PC-9 (cell line): ENCODE measurements at regions not wholly inside any gene's neighbourhood (a gene's known extent, or its start where the extent isn't known, plus 50 kb on each side); places are given as distances from the start of the nearest gene placed in this dataset.
"Not testable (repeated sequence)": the region's sequence is repeated elsewhere in the genome, so short reads cannot be mapped to it uniquely, and the experiment has no call there.

Experiments used
- BruUV-seq: library from RNA; stranded (reverse); fragments of 400-500 nt; replicated peaks from 2 replicates; lab custom pipeline; 2021; lab: Mats Ljungman, UMichigan
- CTCF ChIA-PET: fragments of 300-600 bp; sonication (Branson Sonifier 250); formaldehyde crosslinking; loops from one replicate; lab custom pipeline; 2022; ENCODE audit warnings: antibody characterized with exemption; lab: Charles Lee
- POLR2A ChIA-PET: fragments of 300-600 bp; sonication (Branson Sonifier 250); formaldehyde crosslinking; loops from one replicate; lab custom pipeline; 2022; ENCODE audit warnings: antibody characterized with exemption; ENCODE audit not compliant: unreplicated experiment; lab: Charles Lee
- DNase-seq, 2 experiments: peaks; one replicate each; pipeline versions ENCODE4 v3.0.0 to v3.0.0-alpha.2; 2015 to 2022; ENCODE audit warnings: mixed read lengths in 1 of 2
- H2AFZ ChIP-seq: fragments of 200-600 bp; sonication (generic); 2 replicates; pipeline ENCODE4 v1.8.1; 2017; ENCODE audit warnings: antibody characterized with exemption
- H3F3A ChIP-seq: fragments of 200-600 bp; sonication (generic); 2 replicates; pipeline ENCODE4 v1.8.1; 2017; ENCODE audit warnings: antibody characterized with exemption, mild to moderate bottlenecking, low read depth; ENCODE audit not compliant: insufficient read depth
- H3K27ac ChIP-seq: fragments of 200-600 bp; sonication (generic); 2 replicates; pipeline ENCODE4 v1.6.1; 2016; ENCODE audit warnings: mixed run types
- H3K27me3 ChIP-seq: fragments of 200-600 bp; sonication (generic); 2 replicates; pipeline ENCODE4 v1.6.1; 2016; ENCODE audit warnings: low read depth, mixed run types; ENCODE audit not compliant: insufficient read depth
- H3K36me3 ChIP-seq: fragments of 200-600 bp; sonication (generic); 2 replicates; pipeline ENCODE4 v1.6.1; 2016; ENCODE audit warnings: low read depth, mixed run types
- H3K4me1 ChIP-seq: fragments of 200-600 bp; sonication (generic); replicated peaks from 2 replicates; pipeline ENCODE4 v1.6.1; 2016; ENCODE audit warnings: mixed run types; ENCODE audit not compliant: insufficient read depth
- H3K4me2 ChIP-seq: fragments of 200-600 bp; sonication (generic); 2 replicates; pipeline ENCODE4 v1.6.1; 2017; ENCODE audit warnings: mixed run types
- H3K4me3 ChIP-seq: fragments of 200-600 bp; sonication (generic); 2 replicates; pipeline ENCODE4 v1.6.1; 2016; ENCODE audit warnings: mixed run types
- H3K79me2 ChIP-seq: fragments of 200-600 bp; sonication (generic); 2 replicates; pipeline ENCODE4 v1.6.1; 2017; ENCODE audit warnings: low read depth, mixed run types
- H3K9me2 ChIP-seq: fragments of 200-600 bp; sonication (generic); 2 replicates; pipeline ENCODE4 v1.8.1; 2017; ENCODE audit warnings: mild to moderate bottlenecking; ENCODE audit not compliant: insufficient read depth
- H3K9me3 ChIP-seq: fragments of 200-600 bp; sonication (generic); 2 replicates; pipeline ENCODE4 v1.8.1; 2016; ENCODE audit warnings: low read depth; ENCODE audit not compliant: insufficient read depth
- H4K20me1 ChIP-seq: fragments of 200-600 bp; sonication (generic); 2 replicates; pipeline ENCODE4 v1.8.1; 2017; ENCODE audit not compliant: insufficient read depth
- EZH2 ChIP-seq: fragments of 200-600 bp; sonication (generic); IDR thresholded peaks from 2 replicates; pipeline ENCODE4 v1.8.0; 2017; ENCODE audit warnings: antibody characterized with exemption, low read depth
- intact Hi-C: fragments of 100-400 bp; cut with micrococcal nuclease; formaldehyde crosslinking; loops from one replicate; pipeline ENCODE4 v1.10.0; 2022; ENCODE audit not compliant: unreplicated experiment
- TF ChIP-seq, protein P1 (sequence below): fragments of 200-600 bp; sonication (generic); conservative IDR thresholded peaks from 2 replicates; pipeline ENCODE4 v1.6.1; 2017; ENCODE audit warnings: mixed run types, antibody characterized with exemption, mild to moderate bottlenecking, moderate library complexity

DNA sequence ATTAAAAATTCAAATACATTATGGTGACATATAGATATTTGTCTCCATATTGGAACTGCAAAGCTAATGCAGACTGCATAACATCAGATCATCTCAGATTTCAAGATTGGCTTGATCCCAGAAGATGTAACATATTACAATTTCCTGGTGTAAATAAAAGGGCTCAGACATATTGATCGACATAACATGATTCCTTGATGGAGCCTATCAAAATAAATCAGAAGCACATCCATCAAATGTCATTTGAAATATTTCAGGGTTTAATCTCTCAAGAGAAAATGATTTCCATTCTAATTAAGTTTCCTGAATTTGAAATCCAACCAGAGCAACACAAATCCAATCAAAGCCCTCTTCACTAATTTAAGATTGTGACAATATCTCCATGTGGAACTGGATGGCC, 75.1 kb upstream of the UNC13C start:
- BruUV-seq: no TSS peak
- no peaks in the 10 kb centered on the region for H4K20me1 ChIP-seq
- H3K4me1 ChIP-seq: no peaks in the 10 kb centered on the region
- no peak overlapping the region for H3K4me3 ChIP-seq
- no peaks in the 10 kb centered on the region for H3K36me3 ChIP-seq
- ChIA-PET POLR2A (no interaction called here), CTCF (no interaction called here)
- H3K9me2 ChIP-seq: no peaks in the 10 kb centered on the region
- no peaks in the 10 kb centered on the region for H3F3A ChIP-seq
- H3K27me3 ChIP-seq: no peaks in the 10 kb centered on the region
- no peaks in the 10 kb centered on the region for H3K9me3 ChIP-seq
- H2AFZ ChIP-seq: no peak overlapping the region
- no peak for DNase-seq
- intact Hi-C loops: no loop called here
- TF ChIP-seq, protein P1, sequence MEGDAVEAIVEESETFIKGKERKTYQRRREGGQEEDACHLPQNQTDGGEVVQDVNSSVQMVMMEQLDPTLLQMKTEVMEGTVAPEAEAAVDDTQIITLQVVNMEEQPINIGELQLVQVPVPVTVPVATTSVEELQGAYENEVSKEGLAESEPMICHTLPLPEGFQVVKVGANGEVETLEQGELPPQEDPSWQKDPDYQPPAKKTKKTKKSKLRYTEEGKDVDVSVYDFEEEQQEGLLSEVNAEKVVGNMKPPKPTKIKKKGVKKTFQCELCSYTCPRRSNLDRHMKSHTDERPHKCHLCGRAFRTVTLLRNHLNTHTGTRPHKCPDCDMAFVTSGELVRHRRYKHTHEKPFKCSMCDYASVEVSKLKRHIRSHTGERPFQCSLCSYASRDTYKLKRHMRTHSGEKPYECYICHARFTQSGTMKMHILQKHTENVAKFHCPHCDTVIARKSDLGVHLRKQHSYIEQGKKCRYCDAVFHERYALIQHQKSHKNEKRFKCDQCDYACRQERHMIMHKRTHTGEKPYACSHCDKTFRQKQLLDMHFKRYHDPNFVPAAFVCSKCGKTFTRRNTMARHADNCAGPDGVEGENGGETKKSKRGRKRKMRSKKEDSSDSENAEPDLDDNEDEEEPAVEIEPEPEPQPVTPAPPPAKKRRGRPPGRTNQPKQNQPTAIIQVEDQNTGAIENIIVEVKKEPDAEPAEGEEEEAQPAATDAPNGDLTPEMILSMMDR: no peak
- no peak for TF ChIP-seq EZH2
- no peaks in the 10 kb centered on the region for H3K79me2 ChIP-seq
- no peak overlapping the region for H3K27ac ChIP-seq
- no peak overlapping the region for H3K4me2 ChIP-seq

DNA sequence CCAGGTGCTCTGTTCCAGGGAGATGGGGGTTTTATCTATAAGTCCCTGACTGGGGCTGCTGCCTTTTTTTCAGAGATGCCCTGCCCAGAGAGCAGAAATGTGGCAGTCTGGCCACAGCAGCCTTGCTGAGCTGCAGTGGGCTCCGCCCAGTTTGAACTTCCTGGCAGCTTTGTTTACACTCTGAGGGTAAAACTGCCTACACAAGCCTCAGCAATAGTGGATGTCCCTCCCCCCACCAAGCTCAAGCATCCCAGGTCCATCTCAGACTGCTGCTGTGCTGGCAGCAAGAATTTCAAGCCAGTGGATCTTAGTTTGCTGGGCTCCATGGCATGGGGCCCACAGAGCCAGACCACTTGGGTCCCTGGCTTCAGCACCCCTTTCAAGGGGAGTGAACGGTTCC, 84.8 kb upstream of the UNC13C start:
- H3K79me2 ChIP-seq, DNase-seq, H3K9me2 ChIP-seq, H3K4me3 ChIP-seq, H3K9me3 ChIP-seq, CTCF ChIA-PET, POLR2A ChIA-PET, H3K4me1 ChIP-seq, H4K20me1 ChIP-seq, H3K4me2 ChIP-seq, H3K27me3 ChIP-seq, H3K27ac ChIP-seq, H2AFZ ChIP-seq, BruUV-seq, H3K36me3 ChIP-seq, H3F3A ChIP-seq: not testable (repeated sequence)
- intact Hi-C loops: loop anchor here (5.0 kb wide), 1 partner anchor 1274 kb away; no protein-coding TSS in a partner anchor

DNA sequence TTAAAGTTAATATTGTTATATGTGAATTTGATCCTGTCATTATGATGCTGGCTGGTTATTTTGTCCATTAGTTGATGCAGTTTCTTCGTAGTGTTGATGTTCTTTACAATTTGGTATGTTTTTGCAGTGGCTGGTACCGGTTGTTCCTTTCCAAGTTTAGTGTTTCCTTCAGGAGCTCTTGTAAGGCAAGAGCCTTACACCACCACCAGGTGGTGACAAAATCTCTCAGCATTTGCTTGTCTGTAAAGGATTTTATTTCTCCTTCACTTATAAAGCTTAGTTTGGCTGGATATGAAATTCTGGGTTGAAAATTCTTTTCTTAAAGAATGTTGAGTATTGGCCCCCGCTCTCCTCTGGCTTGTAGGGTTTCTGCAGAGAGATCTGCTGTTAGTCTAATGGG, 86.4 kb upstream of the UNC13C start:
- H3K27me3 ChIP-seq, H3K9me2 ChIP-seq, BruUV-seq, H3K36me3 ChIP-seq, H4K20me1 ChIP-seq, H3K79me2 ChIP-seq, H3K4me2 ChIP-seq, H3K4me1 ChIP-seq, H3K27ac ChIP-seq, H3F3A ChIP-seq, H2AFZ ChIP-seq, H3K9me3 ChIP-seq, H3K4me3 ChIP-seq: not testable (repeated sequence)
- DNase-seq: peak in 1 of 2 experiments; percentile 1
- TF ChIP-seq, protein P1: peak; percentile 40; the same call in 1 of the 2 replicates
- ChIA-PET CTCF (interaction anchor here (0.8 to 1.0 kb wide), 2 partner anchors 1216 to 1277 kb away, joined by 3 to 5 read pairs; no protein-coding TSS in a partner anchor), POLR2A (interaction anchor here (0.5 kb wide), 1 partner anchor 9 kb away, joined by 5 read pairs; no protein-coding TSS in a partner anchor)
- intact Hi-C loops: loop anchor here (5.0 kb wide), 1 partner anchor 1275 kb away; no protein-coding TSS in a partner anchor

DNA sequence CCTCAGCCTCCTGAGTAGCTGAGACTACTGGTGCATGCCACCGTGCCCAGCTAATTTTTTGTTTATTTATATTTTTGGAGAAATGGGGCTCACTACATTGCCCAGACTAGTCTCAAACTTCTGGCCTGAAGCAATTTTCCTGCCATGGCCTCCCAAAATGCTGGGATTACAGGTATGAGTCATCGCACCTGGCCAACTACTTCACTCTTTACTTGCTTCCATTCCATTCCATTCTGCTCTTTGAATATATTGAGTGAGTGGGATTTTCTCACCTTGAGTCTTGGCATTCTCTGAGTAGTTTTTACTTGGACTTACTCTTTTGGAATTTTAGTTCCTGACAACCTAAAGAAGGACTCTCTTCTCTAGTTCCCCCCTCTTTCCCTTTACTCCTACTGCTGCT, 93.8 kb upstream of the UNC13C start:
- Histone ChIP-seq H3K9me3 (no peaks in the 10 kb centered on the region), H3K4me3 (no peak overlapping the region), H3K36me3 (no peaks in the 10 kb centered on the region), H4K20me1 (no peaks in the 10 kb centered on the region), H3K79me2 (no peaks in the 10 kb centered on the region), H3K27me3 (no peaks in the 10 kb centered on the region), H3K27ac (no peak overlapping the region), H3K9me2 (no peaks in the 10 kb centered on the region), H2AFZ (no peak overlapping the region), H3K4me2 (no peak overlapping the region), H3F3A (no peaks in the 10 kb centered on the region), H3K4me1 (no peaks in the 10 kb centered on the region)
- intact Hi-C loops: no loop called here
- TF ChIP-seq, protein P1: no peak
- no peak for TF ChIP-seq EZH2
- CTCF ChIA-PET: no interaction called here
- no TSS peak for BruUV-seq
- POLR2A ChIA-PET: no interaction called here
- no peak for DNase-seq
